Ureter (tissue), 1 donor: ENCODE measurements at regions not wholly inside any gene's neighbourhood (a gene's known extent, or its start where the extent isn't known, plus 50 kb on each side); places are given as distances from the start of the nearest gene placed in this dataset.

Source experiments
- DNase-seq: peaks from one replicate; pipeline ENCODE4 v3.0.0-alpha.2; 2020; ENCODE audit warnings: low spot score
- donor health status: DM: yes; HTN: yes; CAD: no.

DNA sequence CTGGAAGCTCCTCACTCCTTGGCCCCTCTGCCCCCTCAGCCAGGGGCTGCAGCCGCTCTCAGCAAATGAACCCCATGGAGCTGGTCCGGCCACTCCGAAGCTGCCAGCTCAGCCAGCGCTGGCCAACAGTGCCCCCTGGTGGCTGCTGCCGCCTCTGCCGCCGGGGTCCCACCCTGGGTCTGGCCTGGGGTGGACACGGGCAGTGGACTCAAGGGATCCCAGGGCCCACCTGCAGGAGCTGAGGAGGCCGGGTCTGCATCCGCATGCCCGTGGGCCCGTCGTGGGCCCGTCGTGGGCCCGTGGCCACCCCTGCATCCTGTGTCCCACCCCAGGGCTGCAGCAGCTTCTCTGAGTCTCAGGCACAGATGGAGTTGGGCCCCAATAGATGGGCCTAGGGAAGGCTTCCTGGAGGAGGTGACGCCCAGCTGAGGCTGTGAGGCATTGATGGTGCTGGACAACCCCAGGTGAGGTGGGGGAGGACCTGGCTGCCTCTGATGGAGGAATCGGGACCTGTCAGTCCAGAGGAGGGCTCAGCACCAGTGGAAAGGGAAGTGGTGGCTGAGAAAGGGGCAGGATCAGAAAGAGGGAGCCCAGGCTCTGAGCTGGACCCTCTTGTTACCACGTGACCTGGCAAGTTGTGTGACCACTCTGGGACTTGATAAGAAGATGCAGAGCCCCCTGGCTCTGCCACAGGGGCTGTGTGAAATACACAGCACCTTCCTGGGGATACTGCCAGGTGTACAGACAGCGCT, 522.3 kb downstream of the BRD1 start:
- peak; percentile 67 for DNase-seq

DNA sequence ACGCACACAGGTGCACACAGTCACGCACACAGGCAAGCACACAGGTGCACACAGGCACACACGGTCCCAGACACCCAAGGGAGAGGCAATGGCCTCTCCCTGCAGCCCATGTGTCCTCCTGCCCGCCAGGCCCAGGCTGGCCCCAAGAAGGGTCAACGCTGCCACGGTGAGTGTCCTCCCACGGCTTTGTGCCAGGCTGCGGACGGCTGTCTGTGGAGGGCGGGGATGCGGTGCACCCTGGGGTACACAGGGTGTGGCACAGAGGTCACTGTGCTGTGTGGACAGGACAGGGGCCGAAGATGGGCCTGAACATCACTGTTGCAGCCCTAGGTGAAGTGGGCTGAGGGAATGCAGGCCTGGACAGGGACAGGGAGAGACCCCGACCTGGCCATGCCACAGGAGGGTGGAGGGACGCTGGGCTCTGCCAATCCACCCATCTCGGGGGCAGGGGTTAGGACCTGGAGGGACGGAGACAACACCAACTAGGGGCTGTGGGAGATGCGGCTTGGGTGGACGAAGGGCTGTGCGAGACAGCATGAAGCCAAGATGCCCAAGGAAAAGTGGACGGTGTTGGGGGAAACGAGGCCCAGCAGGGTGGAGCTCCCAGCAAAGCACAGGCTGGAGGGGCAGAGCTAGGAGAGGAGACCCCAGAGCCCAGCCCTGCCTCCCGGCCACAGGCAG, 523.8 kb downstream of the BRD1 start:
- peak; percentile 38 for DNase-seq

DNA sequence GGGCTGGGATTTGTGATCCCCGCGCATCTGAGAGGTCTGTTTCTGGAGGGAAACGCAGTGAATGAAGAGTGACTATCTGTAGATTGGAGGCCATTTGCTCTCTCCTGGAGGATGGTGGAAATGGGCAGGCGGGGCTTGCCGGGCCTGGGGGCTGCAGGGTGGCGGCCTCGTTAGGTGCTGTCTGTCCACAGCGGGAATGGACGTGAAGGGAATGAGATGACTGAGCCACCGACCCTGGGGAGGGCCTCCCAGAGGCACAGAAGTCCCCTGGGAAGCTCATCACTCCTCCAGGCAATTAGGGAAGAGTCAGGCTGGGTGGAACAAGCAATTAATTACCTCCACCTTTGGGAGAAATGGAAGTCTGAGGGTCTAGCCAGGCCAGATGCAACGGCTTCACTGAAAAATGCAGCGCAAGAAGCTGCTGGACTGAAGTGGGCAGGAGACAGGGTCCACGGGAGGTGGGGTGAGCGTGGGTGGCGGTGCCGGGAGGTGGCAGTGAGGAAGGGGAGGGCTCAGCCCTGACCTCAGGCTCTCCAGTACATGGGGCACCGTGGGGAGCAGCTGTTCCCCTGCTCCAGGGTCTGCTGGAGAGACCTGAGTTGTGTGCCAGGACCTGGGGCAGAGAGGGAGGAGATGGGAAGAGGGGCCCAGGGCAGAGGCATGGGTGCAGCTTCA, 524.5 kb downstream of the BRD1 start:
- DNase-seq = peak; percentile 25

DNA sequence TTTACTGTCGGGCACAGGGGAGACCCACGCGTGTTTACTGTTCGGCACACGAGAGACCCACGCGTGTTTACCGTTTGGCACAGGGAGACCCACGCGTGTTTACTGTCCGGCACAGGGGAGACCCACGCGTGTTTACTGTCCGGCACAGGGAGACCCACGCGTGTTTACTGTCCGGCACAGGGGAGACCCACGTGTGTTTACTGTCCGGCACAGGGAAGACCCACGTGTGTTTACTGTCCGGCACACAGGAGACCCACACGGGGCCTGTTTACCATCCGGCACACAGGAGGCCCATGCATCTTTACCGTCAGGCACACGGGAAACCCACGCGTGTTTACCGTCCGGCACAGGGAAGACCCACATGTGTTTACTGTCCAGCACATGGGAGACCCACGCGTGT, 525.1 kb downstream of the BRD1 start:
- DNase-seq = peak; percentile 19

DNA sequence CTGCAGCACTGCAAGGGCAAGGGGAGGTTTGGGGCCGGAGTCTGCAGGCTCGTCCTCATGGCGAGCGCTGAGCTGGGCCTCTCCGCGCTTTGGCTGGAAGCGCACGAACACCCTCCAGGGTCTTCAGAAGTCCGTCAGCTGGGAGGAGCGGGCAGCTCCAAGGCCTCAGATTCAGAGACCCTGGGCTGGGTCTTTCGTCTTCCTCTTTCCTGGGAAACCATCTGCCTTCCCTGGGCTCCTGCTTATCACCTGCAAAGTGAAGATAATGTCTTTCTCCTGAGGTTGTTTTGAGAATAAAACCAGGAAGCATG, 525.6 kb downstream of the BRD1 start:
- DNase-seq = no peak

DNA sequence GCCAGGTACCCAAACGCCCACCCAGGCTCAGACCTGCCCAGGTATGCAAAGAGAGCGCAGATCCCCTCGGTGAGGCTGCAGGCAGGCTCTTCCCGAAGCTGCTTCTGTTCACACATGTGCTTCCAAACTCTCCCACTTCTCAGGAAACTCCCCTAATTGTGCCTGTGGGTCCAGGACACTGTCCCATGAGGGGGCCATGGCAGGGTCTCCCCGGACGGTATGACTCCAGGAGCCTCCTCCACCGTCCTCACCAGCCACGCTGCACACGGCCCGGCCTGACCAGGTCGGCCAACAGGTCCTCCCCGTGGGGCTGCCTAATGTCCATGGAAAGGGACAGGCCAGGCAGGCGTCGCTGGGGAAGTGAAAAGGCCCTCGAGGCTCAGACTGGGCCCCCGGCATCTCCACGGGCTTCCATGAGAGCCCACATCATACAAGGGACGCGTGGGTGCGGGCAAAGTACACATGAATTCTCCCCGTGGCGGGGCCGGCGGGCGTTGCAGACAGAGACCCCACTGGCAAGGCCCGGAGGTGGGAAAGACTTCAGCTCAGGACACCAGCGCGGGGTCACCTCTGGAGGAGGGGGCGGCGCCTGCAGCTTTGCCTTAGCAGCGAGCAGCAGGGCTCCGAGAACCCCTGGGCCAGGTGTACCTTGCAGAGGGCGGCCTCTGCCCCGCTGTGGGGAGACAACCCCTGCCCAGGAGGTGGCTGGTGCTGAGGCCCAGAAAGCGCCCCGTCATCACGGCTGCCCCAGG, 526.1 kb downstream of the BRD1 start:
- peak; percentile 40 for DNase-seq

DNA sequence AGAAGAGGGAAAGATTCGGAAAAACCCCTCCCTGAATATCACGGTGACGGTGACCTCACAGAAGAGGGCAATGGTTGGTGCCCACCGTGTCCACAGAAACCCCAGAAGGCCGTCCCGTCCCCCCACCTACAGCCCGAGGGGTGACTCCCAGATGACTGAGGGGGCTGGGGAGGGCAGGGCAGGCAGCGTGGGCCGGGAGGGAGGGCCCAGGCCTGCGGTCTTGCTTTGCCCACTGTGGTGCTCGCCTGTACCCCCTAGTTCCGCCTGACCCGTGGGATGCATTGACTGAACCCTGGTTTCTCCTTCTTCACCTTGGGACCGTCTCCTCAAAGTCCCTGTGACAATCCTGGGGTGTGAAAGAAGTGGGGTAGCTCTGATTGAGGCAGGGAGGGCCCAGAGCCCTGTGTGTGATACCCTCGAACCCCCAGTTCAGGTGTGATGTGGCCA, 526.7 kb downstream of the BRD1 start:
- DNase-seq = peak; percentile 34

- DNase-seq = no peak
Observed at GRCh38 chr22:49300241-49300640, 527.4 kb downstream of the BRD1 start.

DNA sequence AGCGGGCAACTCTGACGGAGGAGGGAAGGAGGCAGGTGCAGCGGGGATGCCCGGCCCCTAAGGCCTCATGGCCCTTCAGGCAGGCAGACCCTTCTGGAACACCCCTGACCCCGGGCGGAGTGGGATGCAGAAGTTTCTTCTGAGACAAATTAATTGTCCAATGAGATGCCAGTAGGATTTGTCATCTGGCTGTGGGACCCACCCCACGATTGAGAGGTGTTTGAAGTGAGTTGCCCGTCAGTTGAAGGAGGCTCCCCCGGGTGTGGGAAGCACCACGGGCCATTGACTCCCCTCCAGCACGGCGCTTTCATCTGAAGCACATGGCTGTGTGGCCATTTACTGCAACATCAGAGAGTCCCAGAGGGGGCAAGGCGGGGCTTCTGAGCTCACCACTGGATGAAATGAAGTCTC, 527.8 kb downstream of the BRD1 start:
- DNase-seq = peak; percentile 32

DNA sequence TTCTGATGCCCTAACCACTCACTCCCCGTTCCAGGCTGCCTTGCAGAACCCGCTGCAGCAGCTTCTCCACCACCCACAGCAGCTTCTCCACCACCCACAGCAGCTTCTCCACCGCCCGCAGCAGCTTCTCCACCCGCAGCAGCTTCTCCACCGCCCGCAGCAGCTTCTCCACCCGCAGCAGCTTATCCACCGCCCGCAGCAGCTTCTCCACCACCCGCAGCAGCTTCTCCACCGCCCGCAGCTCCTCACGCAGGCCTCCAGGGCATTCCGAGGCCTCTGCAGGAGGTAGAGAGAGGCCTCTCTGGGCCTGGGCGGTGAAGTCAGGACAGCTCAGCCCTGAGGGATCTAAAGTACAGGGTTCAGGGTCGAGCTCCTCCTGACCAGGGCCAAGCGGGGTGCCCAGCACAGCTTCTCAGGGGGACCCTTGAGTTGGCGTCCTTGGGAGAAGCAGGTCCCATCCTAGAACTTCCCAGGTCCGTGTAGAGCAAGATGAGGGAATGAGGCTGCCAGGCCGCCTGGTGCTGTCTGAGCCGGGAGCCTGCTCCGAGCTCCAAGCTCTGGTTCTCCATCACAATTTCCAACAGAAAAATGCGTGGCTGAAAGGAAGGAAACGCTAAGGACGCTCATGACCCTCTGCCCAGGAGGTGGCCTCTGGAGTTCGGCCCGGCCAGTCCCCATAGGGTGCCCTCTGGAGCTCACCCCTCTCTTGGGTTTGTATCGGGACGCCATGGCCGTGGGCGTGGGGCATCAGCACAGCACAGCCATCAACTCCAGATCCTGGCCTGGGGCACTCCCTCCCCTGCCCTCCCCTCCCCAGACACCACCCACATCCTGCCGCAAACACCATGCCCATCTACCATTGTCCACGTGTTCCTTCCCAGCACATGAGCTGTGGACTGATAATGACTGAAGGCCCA, 528.6 kb downstream of the BRD1 start:
- peak; percentile 26 for DNase-seq

DNA sequence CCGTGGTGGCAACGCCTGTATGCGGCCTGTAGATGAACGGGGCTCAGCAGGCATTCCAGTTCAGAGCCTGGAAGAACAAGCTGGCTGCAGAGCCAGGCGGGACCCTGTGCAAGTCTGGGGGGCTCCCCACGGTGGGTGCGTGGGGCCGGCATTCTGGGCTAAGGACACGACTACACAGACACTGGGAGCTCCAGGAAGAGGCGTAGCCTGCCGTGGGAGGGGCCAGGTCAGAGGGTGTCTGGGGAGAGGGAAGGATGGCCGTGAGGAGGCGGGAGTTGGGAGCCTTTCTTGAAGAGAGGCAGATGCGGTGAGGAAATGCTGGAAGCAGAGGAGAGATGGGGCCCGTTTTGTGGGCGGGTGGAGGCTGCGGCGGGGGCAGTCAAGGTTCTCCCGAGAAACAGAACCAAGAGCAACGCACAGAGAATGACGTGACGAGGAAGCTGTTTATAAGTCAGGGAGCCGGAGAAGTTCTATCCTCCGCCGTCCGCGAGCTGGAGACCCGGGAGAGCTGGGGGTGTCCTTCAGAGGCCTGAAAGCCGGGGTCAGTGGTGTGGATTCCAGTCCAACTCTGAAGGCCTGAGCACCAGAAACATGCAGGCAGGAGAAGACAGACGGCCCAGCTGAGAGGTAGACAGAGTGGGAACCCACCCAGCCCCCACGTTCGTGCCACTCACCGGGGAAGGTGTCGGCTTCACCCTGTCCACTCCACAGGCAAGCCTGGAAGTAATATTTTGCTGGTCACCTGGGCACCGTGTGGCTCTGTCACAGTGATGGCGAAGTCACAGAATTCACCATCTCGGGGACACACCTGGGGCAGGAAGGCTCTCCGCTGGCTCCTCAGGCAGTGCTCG, 529.6 kb downstream of the BRD1 start:
- peak; percentile 41 for DNase-seq

DNA sequence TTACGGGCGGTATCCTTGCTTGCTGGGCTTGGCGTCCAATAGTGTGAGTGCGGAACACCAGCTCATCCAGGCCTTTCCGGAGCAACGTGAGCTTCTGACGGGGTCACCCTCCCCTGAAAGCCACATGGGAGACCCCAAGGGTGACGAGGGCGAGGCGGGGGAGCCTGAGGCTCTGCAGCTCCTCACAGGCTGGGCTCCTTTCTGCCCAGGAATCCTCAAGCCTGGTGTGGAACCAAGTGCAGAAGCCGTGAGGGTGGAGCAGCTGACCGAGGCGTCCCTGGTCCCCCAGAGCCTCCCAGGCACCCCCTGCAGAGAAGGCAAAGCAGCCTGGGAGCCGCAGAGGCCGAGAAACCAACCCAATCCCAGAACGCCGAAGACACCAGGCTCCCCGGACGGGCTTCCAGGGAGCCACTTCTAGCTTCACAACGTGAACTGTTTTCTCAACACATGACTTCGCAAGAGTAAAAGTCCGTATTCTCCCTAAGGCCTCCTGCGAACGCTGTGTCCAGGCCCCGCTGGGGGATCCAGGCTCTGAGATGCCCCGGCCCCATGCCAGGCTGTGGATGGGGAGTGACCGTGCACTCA, 530.3 kb downstream of the BRD1 start:
- DNase-seq = peak; percentile 39

- peak; percentile 25 for DNase-seq
Observed at GRCh38 chr22:49296561-49296960, 531.1 kb downstream of the BRD1 start.

DNA sequence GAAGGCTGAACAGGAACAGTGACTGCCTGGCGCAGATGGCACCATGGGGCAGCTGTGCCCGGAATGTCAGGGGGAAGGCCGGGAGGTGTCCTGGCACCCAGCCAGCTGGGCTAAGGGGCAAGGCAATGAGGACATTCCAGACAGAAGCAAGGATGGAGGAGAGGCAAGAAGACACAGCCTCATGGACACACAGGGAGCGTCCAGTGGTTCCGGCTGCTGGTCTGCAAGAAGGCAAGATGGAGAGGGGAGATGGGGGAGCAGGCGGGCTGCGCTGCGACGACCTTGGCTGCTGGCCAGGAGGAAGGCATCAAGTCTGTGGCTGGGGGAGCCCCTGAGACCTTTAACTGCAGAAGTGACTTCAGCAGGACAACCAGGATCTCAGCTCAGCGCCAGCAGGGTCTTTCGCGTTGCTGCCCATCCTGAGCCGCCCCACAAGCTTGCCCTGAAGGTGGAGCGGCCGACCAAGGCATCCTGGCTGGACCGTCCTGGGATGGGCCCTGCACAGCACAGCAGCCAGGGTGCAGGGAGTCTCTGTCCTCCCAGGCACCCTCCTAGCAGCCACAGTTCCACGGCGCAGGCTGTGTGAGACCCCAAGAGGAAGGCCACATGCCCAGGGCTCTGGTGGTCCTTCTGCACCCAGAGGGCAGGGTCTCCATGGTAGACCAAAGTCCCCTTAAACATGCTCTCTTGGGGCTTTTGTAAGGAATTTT, 531.7 kb downstream of the BRD1 start:
- DNase-seq = peak; percentile 30

DNA sequence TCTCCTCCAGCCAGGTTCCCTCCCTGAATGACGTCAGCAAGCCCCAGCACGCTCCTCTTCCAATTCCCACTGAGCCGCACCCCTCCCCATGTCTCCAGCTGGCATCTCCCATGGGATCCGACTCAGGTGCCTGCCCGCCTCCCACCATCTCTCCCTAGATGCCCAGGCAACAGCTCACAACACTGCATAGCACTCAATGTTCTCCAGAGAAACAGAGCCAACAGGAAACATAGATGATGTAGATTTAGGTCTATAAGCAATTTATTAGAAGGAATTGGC, 532.3 kb downstream of the BRD1 start:
- peak; percentile 25 for DNase-seq

DNA sequence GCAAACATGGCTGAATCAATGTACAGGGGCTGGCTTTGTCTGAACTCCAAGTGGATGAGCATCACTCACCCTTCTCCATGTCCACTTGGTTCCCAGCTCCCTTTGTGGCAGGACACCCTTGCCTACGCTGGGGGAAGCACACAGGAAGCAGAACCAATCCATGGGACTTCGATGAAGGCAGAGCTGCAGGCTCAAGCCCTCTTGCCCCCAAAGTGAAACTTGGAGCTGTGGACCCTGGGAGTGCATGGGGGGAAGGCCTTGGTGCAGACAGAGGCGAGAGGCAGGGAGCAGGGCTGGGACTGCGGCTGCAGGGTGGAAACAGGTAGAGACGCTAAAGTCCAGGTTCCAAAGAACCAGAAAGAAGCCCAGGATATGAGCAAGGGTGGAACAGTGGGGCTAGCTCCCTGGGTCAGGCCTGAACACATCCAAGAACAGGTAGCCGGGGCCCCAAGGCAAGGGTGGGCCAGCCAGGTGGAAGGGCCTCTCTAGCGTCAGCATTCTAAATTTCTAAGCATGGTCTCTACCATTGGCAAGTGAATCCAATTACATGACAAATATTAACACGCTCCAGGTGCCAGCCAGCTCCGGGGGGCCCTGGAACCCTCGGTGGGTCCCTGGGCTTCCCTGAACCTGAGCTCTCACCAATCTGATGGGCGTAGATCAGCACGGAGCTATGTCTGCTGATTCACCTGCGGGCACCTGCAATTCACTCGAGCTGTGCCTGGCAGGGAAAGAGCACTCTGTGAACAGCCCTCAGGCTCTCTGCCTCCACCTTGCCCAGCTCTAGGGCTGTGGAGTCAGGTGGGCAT, 532.8 kb downstream of the BRD1 start:
- DNase-seq = peak; percentile 22

DNA sequence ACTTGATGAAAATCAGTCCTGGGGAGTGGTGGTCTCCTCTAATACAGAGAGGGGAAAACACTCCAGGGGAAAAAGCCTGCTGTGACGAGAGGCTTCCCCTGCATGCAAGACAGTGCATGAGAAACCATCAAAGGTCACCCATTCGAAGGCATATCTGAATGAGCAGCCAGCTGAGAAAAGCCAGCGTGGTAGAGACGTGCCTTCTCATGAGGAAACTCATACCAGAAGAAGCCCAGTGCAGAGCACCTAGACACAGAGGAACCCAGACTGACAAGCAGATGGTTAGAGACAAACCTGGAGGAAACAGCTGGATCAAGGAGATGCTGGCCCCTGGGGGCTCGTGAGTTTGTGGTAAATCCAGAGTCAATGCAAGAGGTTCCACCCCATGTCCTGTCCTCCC, 534.8 kb downstream of the BRD1 start:
- peak; percentile 12 for DNase-seq

DNA sequence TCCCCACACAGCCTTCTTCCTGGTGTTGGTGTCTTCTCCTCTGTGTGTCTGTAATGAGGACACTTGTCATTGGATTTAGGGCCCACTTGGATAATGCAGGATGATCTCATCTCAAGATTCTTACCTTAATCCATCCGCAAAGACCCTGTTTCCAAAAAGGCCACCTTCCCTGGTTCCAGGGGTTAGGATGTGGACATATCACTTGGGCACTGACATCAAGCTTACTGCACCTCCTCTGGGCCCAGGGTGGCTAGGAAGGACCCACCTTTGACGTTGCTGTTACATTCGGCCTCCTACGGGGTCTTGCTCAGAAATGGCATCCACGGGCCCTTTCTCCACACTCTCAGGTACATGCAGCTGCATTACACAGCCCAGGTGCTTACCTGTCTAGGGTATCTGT, 535.9 kb downstream of the BRD1 start:
- peak; percentile 13 for DNase-seq

GRCh38 chr22:49291169-49291568, 536.5 kb downstream of the BRD1 start:
- peak; percentile 8 for DNase-seq
